ENCODE measurements at regions not wholly inside any gene's neighbourhood (a gene's known extent, or its start where the extent isn't known, plus 50 kb on each side); places are given as distances from the start of the nearest gene placed in this dataset.

- no peak for DNase-seq
- Histone ChIP-seq H3K9me3 (ENCODE audit: control insufficient read depth, low read length) (no peaks in the 10 kb centered on the region), H3K4me1 (ENCODE audit: control insufficient read depth, insufficient read depth, low read length, poor library complexity, severe bottlenecking) (no peaks in the 10 kb centered on the region), H3K27me3 (replicated peaks; ENCODE audit: control insufficient read depth, insufficient read depth, low read length, poor library complexity, severe bottlenecking) (no peaks in the 10 kb centered on the region), H3K36me3 (ENCODE audit: control insufficient read depth, insufficient read depth, low read length) (no peaks in the 10 kb centered on the region), H3K4me3 (ENCODE audit: insufficient read depth, low read depth, low read length, poor library complexity, severe bottlenecking) (no peak overlapping the region), H3K27ac (ENCODE audit: insufficient read depth, low read length, poor library complexity, severe bottlenecking) (no peak overlapping the region)
Measured at GRCh38 chr22:49536571-49537131, 291.0 kb downstream of the BRD1 start.

- H3K27me3 ChIP-seq (replicated peaks; ENCODE audit: control insufficient read depth, insufficient read depth, low read length, poor library complexity, severe bottlenecking), result no peaks in the 10 kb centered on the region
- H3K4me3 ChIP-seq (ENCODE audit: insufficient read depth, low read depth, low read length, poor library complexity, severe bottlenecking), result no peak overlapping the region
- H3K27ac ChIP-seq (ENCODE audit: insufficient read depth, low read length, poor library complexity, severe bottlenecking), result no peak overlapping the region
Measured at GRCh38 chr22:49535527-49536125, 292.0 kb downstream of the BRD1 start.

DNA sequence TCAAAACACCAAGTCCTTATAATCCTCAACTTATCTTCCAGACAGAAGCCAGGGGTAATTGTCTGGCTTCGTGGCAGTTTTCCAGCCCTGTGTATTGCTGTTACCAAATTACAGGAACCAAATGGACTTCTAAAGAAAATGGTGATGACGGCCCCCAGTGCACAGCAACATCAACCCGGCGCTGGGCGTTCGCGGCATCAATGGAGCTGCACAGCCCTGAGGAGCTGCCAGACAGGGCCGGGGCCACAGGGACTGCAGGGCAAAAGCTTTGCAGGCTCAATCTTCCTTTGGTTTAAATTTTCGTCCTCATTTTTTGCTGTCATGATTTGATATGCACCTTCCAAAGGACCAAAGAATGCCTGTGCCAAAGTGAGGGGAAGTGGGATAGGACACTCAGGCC lies 292.5 kb downstream of the BRD1 start:
- no peaks in the 10 kb centered on the region for H3K9me3 ChIP-seq (ENCODE audit: control insufficient read depth, low read length)
- no peak overlapping the region for H3K4me3 ChIP-seq (ENCODE audit: insufficient read depth, low read depth, low read length, poor library complexity, severe bottlenecking)
- H3K27ac ChIP-seq (ENCODE audit: insufficient read depth, low read length, poor library complexity, severe bottlenecking), result no peak overlapping the region
- no peaks in the 10 kb centered on the region for H3K4me1 ChIP-seq (ENCODE audit: control insufficient read depth, insufficient read depth, low read length, poor library complexity, severe bottlenecking)
- no peak for DNase-seq
- no peaks in the 10 kb centered on the region for H3K27me3 ChIP-seq (replicated peaks; ENCODE audit: control insufficient read depth, insufficient read depth, low read length, poor library complexity, severe bottlenecking)
- H3K36me3 ChIP-seq (ENCODE audit: control insufficient read depth, insufficient read depth, low read length), result no peaks in the 10 kb centered on the region

More at GRCh38 chr22:49535527-49536125, 292.0 kb downstream of the BRD1 start:
- H3K9me3 ChIP-seq (ENCODE audit: control insufficient read depth, low read length), result no peaks in the 10 kb centered on the region
- H3K36me3 ChIP-seq (ENCODE audit: control insufficient read depth, insufficient read depth, low read length), result no peaks in the 10 kb centered on the region
- DNase-seq, result no peak
- no peaks in the 10 kb centered on the region for H3K4me1 ChIP-seq (ENCODE audit: control insufficient read depth, insufficient read depth, low read length, poor library complexity, severe bottlenecking)

GRCh38 chr22:49534386-49534785 lies 293.3 kb downstream of the BRD1 start:
- H3K4me3 ChIP-seq (ENCODE audit: insufficient read depth, low read depth, low read length, poor library complexity, severe bottlenecking), result no peak overlapping the region
- no peak for DNase-seq
- H3K27ac ChIP-seq (ENCODE audit: insufficient read depth, low read length, poor library complexity, severe bottlenecking), result no peak overlapping the region
- no peaks in the 10 kb centered on the region for H3K27me3 ChIP-seq (replicated peaks; ENCODE audit: control insufficient read depth, insufficient read depth, low read length, poor library complexity, severe bottlenecking)
- no peaks in the 10 kb centered on the region for H3K4me1 ChIP-seq (ENCODE audit: control insufficient read depth, insufficient read depth, low read length, poor library complexity, severe bottlenecking)
- no peaks in the 10 kb centered on the region for H3K9me3 ChIP-seq (ENCODE audit: control insufficient read depth, low read length)
- no peaks in the 10 kb centered on the region for H3K36me3 ChIP-seq (ENCODE audit: control insufficient read depth, insufficient read depth, low read length)

GRCh38 chr22:49533886-49534285 lies 293.8 kb downstream of the BRD1 start:
- Histone ChIP-seq H3K4me1 (ENCODE audit: control insufficient read depth, insufficient read depth, low read length, poor library complexity, severe bottlenecking) (no peaks in the 10 kb centered on the region), H3K9me3 (ENCODE audit: control insufficient read depth, low read length) (no peaks in the 10 kb centered on the region), H3K36me3 (ENCODE audit: control insufficient read depth, insufficient read depth, low read length) (no peaks in the 10 kb centered on the region), H3K27me3 (replicated peaks; ENCODE audit: control insufficient read depth, insufficient read depth, low read length, poor library complexity, severe bottlenecking) (no peaks in the 10 kb centered on the region), H3K27ac (ENCODE audit: insufficient read depth, low read length, poor library complexity, severe bottlenecking) (no peak overlapping the region), H3K4me3 (ENCODE audit: insufficient read depth, low read depth, low read length, poor library complexity, severe bottlenecking) (no peak overlapping the region)
- no peak for DNase-seq

DNA sequence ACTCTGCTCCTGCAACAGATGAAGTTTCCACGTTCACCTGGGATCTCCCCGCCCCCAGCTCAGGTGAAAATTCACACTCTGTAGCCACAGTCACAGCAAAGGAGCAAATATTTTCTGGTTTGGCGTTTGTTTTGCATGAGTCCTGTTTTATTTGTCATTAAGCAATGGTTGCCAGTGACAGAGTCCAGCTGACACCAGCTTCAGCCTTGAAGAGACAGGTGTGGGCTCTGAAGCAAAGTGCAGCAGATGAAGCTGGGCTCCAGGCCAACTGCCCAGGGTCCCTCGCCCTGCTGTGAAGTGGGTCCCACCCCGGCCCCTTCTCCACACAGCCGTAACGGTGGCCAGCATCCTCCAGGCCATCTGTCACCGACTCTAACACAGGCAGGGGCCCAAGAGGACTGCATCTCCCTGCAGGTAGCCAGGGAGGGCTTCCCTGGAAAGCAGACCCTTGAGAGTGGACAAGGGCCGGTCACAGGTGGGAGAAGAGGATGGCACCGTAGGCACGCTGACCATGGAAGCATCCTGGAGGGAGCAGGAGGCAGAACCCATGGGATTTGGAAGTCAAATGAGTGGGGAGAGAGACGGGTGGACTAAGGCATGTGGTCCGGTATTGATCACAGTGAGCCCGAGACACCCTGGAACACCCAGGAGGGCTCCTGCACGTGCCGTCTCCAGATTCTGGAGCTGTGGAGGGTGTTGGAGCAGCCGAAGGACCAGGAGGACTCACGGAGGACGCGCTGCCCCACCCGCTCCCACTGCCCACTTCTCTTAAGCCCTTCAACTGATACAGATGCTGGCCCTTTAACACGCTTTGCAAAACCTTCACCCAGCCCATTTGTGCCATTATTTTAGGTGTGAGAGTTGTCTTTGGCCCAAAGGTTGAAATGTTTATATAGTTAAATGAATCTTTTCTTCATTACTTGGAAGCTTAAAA lies 294.5 kb downstream of the BRD1 start:
- H3K9me3 ChIP-seq (ENCODE audit: control insufficient read depth, low read length), result no peaks in the 10 kb centered on the region
- DNase-seq, result no peak
- no peaks in the 10 kb centered on the region for H3K27me3 ChIP-seq (replicated peaks; ENCODE audit: control insufficient read depth, insufficient read depth, low read length, poor library complexity, severe bottlenecking)
- H3K27ac ChIP-seq (ENCODE audit: insufficient read depth, low read length, poor library complexity, severe bottlenecking), result no peak overlapping the region
- no peak overlapping the region for H3K4me3 ChIP-seq (ENCODE audit: insufficient read depth, low read depth, low read length, poor library complexity, severe bottlenecking)
- H3K4me1 ChIP-seq (ENCODE audit: control insufficient read depth, insufficient read depth, low read length, poor library complexity, severe bottlenecking), result no peaks in the 10 kb centered on the region
- no peaks in the 10 kb centered on the region for H3K36me3 ChIP-seq (ENCODE audit: control insufficient read depth, insufficient read depth, low read length)

DNA sequence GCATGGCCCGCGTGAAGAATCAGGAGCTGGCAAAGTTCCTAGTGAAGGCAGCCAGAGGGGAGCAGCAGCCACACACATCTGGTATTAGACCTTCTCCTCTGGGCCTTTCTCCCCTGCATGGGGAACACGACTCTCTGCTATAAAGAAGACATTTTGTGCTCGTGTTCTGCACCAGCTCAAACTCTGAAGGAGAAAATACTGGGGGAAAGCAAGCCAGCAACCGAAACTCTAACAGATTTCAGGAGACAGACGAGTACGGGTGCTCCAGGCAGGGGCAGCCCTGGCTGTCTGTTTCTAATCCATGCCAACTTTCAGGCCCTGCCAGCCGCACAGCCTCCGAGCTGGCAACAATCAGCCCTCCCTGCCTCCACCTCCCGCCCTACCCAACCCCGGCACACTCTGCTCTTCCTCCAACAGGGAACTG lies 296.3 kb downstream of the BRD1 start:
- Histone ChIP-seq H3K9me3 (ENCODE audit: control insufficient read depth, low read length) (no peaks in the 10 kb centered on the region), H3K4me1 (ENCODE audit: control insufficient read depth, insufficient read depth, low read length, poor library complexity, severe bottlenecking) (no peaks in the 10 kb centered on the region), H3K36me3 (ENCODE audit: control insufficient read depth, insufficient read depth, low read length) (no peaks in the 10 kb centered on the region), H3K27me3 (replicated peaks; ENCODE audit: control insufficient read depth, insufficient read depth, low read length, poor library complexity, severe bottlenecking) (no peaks in the 10 kb centered on the region), H3K27ac (ENCODE audit: insufficient read depth, low read length, poor library complexity, severe bottlenecking) (no peak overlapping the region), H3K4me3 (ENCODE audit: insufficient read depth, low read depth, low read length, poor library complexity, severe bottlenecking) (no peak overlapping the region)
- DNase-seq, result no peak

GRCh38 chr22:49530671-49531367 lies 296.9 kb downstream of the BRD1 start:
- H3K27ac ChIP-seq (ENCODE audit: insufficient read depth, low read length, poor library complexity, severe bottlenecking), result no peak overlapping the region
- H3K36me3 ChIP-seq (ENCODE audit: control insufficient read depth, insufficient read depth, low read length), result no peaks in the 10 kb centered on the region
- no peak for DNase-seq
- no peaks in the 10 kb centered on the region for H3K9me3 ChIP-seq (ENCODE audit: control insufficient read depth, low read length)
- no peaks in the 10 kb centered on the region for H3K4me1 ChIP-seq (ENCODE audit: control insufficient read depth, insufficient read depth, low read length, poor library complexity, severe bottlenecking)
- H3K27me3 ChIP-seq (replicated peaks; ENCODE audit: control insufficient read depth, insufficient read depth, low read length, poor library complexity, severe bottlenecking), result no peaks in the 10 kb centered on the region
- H3K4me3 ChIP-seq (ENCODE audit: insufficient read depth, low read depth, low read length, poor library complexity, severe bottlenecking), result no peak overlapping the region

DNA sequence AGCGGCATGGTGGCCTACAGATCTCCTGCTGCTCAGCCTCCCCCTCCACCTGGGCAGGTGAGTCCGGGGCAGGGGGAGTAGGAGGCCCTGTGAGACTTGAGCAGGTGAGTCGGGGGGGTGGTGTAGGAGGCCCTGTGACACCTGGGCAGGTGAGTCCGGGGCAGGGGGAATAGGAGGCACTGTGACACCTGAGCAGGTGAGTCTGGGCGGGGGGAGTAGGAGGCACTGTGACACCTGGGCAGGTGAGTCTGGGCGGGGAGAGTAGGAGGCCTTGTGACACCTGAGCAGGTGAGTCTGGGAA lies 299.3 kb downstream of the BRD1 start:
- Histone ChIP-seq H3K27me3 (replicated peaks; ENCODE audit: control insufficient read depth, insufficient read depth, low read length, poor library complexity, severe bottlenecking) (no peaks in the 10 kb centered on the region), H3K36me3 (ENCODE audit: control insufficient read depth, insufficient read depth, low read length) (no peaks in the 10 kb centered on the region), H3K4me3 (ENCODE audit: insufficient read depth, low read depth, low read length, poor library complexity, severe bottlenecking) (no peak overlapping the region), H3K9me3 (ENCODE audit: control insufficient read depth, low read length) (no peaks in the 10 kb centered on the region), H3K4me1 (ENCODE audit: control insufficient read depth, insufficient read depth, low read length, poor library complexity, severe bottlenecking) (no peaks in the 10 kb centered on the region), H3K27ac (ENCODE audit: insufficient read depth, low read length, poor library complexity, severe bottlenecking) (no peak overlapping the region)
- DNase-seq, result no peak
